AG20443 (cell line): ENCODE measurements at regions not wholly inside any gene's neighbourhood (a gene's known extent, or its start where the extent isn't known, plus 50 kb on each side); places are given as distances from the start of the nearest gene placed in this dataset.

Source experiments
- DNase-seq: peaks from one replicate; pipeline ENCODE4 v3.0.0; 2012; ENCODE audit warnings: low spot score, mixed read lengths

DNA sequence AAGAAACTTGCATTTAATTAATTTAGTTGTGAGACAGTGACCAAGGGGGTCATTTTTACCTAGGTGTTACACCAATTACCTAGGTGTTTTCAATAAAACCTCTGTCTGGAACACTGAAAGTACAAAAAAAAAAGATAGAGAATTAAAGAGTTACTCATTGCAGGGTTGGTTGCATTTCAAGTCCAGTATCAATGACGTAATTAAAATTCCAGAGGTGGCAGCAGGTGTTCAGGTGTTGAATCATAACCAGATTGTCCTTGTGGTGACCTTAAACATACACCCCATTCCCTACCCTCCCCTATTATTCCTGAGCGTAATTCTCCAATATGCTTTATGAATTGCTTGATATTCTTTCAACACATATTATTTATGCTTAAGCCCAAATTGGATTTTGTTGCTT lies 352.0 kb upstream of the SLC8A1 start:
- DNase-seq = no peak

DNA sequence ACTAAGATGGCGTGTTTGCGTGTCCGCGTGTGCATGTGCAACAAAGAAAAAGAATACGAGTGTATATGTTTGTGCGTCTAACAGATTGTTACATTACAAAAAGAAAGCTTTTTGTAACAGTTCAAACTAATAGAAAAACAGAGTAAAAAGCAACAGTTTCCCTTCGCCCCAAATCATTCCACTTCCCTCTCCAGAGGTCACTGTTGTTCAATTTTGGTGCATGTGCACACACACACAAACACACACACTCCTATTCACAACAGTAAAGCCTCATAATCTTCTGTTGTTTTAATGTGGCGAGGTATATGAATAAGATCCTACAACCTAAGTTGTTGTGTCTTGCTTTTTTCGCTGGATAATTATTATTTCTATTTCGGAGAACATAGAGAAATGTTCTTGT lies 357.3 kb upstream of the SLC8A1 start:
- no peak for DNase-seq

DNA sequence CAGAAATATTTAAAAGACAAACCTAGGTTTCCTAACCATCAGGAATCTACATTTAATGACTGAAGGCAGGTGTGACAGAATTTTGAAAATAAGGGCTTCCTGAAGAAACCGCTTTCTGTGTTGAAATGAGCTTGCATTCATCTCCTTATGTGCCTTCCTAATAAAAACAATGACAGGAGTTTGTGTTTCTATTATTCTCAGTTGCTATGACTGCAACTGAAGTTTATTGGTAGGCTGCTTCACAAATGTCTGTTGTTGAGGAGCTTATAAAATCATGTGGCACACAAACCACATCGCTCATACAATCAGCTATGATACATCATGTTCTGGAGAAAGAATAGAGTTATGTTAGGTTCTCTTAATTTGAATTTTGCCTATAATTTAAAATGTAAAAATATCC lies 362.7 kb upstream of the SLC8A1 start:
- no peak for DNase-seq

DNA sequence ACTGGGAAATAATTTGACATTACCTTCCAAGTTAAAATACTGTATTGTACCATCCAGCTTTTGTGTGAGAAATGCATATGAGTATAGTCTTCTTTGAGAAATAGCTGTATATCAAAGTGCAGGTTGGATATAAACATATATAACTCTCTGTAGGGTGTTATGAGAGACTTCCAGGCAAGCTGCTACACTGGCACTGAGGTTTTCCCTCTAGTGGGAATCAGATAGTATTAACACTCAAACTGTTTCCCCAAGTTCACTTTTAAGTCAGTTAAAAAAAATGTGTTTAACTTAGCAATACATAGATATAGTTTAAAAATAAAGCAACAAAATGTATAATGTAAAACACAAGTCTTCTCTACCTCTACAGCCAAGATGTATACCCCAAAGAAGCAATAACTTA lies 368.4 kb upstream of the SLC8A1 start:
- peak; percentile 12 for DNase-seq

DNA sequence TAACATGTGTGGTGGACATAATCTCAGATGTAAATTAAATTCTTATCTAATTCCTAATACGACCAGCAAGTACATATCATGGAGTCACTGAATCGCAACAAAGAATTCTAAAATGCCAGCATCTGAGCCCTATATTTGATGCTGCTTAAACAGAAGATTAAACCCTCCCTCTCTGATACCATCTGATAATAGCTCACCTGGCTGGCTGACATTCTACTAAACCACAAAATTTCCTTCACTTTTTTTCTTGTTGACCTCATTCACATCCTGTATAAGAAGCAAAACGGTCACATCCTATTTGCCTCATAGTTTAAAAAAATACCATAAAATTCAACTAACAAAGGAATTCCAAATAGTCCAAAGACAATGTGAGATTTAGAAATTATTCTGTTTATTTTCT lies 371.6 kb upstream of the SLC8A1 start:
- no peak for DNase-seq

DNA sequence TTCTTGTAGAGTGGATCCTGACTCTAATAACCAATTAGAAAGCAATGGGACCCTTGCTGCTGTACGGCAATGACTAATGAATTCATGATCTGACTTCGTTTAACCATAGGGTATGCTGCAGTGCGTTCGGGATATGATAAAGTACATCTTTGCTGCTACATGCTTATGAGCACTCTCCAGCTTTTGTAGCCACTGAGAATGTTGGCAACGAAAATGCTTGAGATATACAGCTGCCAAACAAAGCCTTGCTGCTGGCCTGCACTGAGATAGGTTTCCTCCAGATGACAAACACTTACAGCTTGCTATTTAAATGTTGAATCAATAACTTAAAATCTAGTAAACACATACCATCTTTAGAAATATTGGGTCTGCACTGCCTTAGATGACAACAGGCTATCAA lies 372.4 kb upstream of the SLC8A1 start:
- no peak for DNase-seq

DNA sequence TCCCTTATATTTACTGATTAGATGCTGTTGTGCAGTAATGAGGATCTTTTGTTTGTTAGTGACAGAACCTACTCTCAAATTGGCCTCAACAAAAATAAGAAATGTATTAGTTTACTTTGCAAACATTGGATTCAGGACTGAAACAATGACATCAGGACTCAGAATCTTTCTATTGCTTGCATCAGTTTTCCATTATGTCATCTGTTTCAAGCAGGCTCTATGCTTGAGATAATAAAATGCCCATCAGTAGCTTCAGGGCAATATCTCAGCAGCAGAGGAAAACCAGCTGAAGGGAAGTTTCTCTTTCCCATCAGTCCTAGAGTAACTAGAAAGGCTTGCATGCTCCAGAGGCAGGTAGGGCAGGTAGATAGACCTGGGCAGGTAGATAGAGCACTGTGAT lies 375.5 kb upstream of the SLC8A1 start:
- DNase-seq = no peak

DNA sequence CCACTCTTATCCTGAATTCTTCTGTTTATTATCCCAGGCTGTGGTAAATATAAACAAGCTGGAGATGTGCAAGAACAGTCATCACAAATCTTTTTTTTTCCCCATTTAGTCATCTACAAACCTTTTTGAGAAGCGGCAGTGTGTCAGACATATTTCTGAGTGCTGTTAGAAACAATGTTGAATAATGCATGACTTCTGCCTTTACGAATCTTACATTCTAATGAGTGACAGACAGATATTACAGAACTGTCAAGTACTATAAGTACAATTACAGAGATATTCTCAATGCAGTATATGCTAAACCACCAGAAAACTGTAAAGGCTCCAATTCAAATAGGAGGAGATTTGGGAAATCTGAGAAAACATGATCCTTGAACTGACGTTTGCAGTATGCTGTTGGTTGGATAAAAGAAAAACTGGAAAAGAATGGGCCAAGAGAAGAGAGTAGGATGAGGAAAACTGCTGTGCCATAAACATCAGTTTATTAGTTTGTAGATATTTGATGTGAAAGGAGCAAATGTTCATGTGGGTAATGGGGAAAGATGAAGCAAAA lies 379.5 kb upstream of the SLC8A1 start:
- DNase-seq = no peak

DNA sequence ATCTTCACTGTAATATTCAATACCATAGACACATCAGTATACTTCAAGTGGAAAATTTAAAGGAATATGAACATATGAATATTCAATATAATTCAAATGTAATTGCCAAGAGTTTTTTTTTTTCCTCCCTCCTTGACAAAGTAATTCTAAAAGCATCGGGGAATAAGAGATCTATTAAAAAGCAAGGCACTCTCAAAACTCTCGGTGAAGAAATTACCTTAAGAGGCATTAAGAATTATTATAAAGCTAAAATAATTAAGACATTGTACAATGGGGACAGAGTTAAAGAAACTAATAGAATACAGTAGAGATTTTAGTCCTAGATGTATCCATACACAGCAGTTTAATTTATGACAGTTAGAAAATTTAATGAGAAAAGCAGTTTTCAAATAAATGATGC lies 390.0 kb upstream of the SLC8A1 start:
- no peak for DNase-seq

DNA sequence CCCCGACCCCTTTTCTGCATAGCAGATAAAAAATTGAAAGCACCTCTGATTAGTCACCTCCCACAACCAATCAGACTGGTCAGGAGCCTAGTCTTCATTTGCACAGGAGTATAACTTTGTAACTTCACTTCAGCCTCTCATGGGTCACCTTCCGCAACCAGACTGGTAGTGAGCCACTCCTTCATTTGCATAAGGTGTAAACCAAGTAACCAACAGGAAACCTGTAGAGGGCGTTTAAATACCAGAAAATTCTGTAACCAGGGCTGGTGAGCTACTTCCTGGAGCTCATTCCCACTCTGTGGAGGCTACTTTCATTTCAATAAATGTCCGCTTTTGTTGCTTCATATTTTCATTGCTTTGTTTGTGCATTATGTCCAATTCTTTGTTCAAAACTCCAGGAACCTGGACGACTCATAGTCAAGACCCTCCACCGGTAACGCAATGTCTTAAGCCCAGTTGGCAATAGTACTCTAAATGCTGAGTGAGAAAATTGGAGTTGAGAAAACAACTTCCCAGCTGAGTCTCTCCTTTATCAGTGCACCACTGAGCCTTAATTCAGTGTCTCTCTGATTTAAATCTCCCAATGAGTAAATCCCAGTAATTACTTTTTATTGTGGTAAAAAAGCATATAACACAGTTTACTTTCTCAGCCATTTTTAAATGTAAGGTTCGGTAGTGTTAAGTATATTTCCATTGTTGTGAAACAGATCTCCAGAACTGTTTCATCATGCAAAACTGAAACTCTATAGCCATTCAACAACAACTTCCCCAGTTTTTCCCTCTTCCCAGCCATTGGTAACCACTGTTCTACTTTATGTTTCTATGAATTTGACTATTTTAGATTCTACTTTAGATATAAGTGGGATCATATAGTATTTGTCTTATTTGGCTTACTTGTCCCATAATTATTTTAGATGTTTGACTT lies 392.7 kb upstream of the SLC8A1 start:
- no peak for DNase-seq

DNA sequence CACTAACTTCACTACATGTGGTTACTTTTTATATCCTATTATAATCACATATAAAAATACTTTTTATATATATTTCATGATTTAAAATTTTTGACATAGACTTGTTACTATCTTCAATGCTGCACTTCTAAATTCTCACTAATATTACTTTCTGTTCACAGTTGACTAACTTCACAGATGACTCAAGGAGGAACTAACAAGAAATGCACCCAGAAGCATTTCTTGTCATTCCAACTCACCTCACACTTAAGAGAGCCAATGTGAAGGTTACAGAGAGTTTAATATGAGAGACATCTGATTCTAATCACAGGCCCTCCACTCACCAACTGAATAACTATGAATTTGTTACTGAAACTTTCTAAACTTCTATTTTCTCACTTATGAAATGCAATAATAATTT lies 399.8 kb upstream of the SLC8A1 start:
- no peak for DNase-seq

DNA sequence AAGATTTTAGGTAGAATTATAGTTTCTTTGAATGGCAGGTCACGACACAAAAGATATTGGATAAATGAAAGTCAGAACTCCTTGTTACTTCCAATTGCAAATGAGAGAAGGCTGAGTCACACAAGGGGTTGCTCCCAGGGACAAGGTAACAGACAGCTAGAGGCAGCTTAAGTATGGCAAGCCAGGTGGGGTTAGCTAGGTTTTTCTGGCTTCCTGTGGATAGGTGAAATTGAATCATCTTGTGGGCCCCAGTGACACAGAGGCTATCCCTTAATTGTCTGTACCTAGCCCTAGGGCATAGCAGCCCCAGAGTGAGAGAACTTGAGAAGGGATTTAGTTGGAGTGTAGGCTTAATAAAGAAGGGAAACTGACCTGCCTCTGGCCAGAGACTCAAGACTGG lies 407.7 kb upstream of the SLC8A1 start:
- no peak for DNase-seq

DNA sequence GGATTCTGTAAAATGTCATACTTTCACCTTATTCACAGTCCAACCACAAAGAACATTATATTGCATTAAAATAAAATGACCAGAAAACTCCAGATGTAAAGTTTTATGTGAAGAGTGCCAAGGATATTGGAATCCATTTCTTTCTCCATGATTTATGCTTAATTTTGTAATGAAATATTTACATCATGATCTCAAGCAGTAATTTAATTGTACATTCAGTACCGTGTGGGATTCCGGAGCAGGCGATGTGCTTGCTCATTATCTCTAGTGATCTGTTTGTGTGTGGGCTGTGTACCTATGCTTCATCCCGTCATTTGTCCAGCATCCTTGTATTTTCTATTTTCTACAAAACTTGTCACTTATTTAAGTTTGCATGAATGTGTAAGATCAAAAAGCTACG lies 415.9 kb upstream of the SLC8A1 start:
- DNase-seq = no peak

DNA sequence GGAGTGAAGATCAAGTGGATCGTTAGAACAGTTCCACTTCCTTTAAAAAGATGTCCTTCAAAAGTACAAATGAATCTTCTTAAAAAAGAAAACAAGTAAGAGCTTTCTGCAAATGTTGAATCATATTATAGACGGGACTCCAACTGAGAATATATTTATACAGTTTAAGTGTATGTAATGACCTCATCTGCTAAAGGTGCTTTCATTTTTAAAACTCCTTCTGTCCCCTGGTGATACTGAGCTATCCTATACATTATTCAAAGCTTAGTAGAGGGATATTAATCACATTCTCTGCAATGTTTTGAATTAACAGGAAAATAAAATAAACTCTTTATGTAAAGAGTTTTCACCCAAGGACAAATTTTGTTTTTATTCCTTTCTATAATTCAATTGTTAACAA lies 420.7 kb upstream of the SLC8A1 start:
- no peak for DNase-seq

DNA sequence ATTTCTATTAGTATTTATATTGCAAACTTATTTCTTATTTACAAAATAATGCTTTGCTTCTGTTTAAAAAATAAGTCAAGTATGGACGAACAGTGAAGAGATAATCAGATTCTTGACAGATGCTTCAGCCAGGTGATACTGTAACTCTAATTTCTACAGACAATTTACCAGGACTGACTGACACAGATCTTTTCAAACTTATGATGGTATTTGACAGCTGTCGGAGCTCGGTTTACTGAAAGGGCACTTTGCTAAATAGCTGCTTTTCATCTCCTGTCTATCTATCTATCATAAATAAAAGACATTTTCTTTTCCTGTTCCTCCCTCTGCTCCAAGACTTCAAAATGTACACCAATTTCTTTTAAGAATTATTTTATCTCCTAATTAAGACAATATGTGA lies 422.5 kb upstream of the SLC8A1 start:
- DNase-seq = no peak

DNA sequence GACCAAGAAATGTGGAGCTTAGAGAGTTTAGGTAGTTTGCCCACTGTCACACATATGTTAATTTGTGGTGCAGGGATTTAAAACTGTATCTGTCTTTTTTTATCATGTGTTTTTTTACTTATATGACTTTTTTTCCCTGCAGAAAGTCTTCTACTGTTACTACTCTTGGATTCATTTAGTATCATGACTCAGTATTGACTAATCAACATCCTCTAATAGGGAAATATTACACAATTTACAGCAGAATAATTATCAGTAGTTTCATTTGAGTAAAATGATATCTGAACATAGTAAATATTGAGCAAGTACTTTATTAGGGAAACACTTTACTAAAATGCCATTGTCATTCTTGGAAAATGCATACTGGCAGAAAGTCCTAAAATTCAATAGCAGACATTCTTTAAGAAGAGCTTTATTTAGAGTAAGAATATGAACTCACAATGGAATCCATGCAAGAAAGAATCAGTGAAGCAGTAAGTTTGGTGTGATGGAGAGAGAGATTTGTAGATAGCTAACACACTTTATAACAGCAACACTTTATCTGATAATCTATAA lies 425.9 kb upstream of the SLC8A1 start:
- DNase-seq = no peak

DNA sequence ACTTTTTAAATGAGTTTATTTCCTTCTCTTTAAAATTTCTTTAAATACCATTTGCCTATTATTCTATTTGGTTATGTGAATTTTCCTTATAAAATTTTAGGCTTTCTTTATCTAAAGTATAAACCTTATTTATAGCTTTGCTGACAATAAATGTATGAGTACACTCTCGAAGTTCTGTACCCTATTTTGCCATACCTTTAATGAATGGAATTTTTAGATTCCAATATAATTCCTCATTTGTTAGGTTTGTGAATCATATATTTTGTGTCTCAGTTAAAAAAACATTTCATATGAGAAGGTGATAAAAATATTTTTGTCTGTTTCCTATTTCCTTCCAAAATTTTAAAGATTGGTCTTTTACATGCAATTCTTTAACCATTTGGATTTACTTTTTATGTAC lies 427.4 kb upstream of the SLC8A1 start:
- DNase-seq = no peak

DNA sequence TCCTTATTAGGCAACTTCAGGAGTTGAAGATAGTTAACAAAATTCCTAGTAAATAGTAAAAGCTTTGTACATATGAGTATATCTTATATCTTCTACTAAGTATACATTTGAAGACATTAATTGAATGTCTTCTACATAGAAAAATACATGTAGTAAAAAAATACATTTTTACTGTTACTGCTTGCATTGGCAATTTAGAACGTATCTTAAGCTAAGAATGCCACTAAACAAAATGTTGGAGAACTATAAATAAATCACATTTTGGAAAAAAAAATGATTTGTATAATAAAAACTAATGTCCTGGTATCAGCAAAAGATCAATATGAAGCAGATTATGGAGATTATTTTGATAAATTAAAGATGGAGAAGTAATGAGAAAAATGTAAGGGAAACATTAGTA lies 434.2 kb upstream of the SLC8A1 start:
- DNase-seq = no peak

DNA sequence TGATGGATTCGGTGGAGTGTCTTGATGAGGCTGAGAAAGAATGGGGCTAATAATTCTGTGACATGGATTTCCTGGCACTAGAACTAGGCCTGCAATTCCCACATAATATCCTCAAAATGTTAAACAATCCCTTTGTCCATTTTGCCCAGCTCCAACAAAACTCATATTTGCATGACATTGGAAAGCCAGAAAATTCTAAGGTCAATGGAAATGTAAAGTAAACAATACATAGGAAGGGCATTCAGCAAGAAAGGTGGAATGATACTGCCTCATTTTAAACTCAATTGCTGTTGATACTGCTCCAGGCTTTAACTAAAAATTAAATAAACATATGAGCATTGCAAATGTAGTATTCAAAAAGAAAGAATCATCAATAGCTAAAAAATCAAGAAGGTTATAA lies 434.8 kb upstream of the SLC8A1 start:
- DNase-seq = no peak

DNA sequence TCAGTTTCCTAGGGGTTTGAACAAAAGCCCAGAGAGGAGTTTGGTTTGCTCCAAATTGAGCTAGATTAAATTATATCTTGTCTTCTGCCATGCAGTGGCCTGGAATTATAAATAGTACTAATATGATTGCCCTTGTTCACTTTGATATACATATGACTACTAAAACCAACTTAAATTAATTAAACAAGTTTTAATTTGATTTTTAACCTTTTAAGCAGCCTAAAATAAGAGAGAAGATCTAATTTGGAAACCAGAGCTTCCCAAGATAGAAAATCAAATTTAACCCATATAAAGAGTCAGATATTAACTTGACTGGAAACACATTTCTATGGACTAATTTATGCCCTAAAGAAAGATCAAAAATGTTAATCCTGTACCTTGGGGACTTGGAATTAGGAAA lies 444.5 kb upstream of the SLC8A1 start:
- no peak for DNase-seq

DNA sequence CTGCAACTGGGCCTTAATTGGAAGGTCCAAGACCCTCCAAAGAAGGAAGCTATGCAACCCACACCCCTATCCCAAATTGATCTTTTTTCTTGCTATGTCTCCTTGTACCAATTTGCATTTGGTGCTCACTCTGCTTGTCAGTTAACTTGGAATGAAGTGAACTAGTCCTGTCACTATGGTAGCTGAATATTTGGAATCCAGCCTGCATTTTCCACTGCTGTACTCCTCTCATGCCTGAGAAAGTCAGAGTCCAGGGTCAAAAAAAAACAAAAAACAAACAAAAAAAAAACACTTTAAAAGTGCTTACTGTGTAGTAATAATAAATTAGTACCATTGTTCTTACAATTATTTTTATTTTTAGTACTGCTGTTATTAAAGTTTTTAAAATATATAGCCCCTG lies 462.8 kb upstream of the SLC8A1 start:
- no peak for DNase-seq

DNA sequence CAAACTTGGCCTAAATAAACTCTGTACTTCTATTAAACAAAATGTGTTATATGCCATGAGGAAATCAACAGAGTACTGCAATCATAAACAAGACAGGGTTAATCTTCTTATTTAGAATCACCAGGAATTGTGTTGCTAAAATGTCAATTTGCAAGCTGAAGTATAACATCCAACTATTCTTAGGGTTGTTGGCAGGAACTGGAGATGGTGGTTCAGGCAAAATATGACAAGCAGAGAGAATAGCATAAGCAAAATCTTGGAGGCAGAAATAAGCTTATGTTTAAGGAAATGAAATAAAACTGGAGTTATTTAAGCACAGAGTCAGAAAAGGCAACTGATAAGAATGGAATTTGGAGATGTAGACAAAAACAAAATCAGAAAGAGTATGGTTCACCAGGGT lies 463.8 kb upstream of the SLC8A1 start:
- no peak for DNase-seq

DNA sequence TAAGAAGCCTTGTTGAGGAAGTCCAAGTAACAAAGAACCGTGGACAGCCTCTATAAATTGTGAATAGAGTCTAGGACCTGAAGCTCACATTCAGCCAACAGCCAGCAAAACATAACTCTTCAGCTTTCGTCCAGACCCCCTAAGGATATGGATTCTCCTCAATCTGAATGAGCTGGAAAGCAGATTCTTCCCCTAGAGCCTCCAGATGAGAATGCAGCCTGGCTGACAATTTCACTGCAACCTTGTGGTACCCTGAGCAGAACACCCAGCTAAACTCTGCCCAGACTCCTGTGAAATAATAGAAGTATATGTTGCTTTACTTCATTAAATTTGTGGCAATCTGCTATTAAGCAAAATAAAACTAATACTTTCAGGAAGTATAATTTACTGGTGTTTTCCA lies 483.5 kb upstream of the SLC8A1 start:
- DNase-seq = no peak

DNA sequence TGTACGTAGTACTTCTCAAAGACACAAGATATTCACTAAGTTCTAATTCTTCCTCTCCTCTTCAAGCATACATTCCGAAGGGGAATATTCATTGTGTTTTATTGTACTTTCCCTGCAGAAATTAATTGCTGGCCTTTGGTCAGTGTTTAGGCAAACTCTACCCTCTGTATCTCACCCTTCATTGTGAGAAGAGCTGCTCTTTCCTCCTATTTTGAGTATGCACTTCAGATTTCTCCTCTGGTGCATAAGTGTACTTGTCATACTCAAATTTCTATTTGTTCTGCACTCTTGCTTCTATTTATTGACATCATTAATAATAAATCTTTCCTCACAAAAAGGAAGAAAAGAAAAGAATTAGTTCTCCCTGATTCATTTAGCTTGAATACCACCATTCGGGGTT lies 485.4 kb upstream of the SLC8A1 start:
- no peak for DNase-seq
